ENCODE measurements at regions not wholly inside any gene's neighbourhood (a gene's known extent, or its start where the extent isn't known, plus 50 kb on each side); places are given as distances from the start of the nearest gene placed in this dataset.

- DNase-seq (ENCODE audit: low spot score), result no peak
Observed at GRCh38 chr9:72431036-72431435, 66.0 kb upstream of the ZFAND5 start.

- DNase-seq (ENCODE audit: low spot score), result no peak
Observed at GRCh38 chr9:72428329-72428728, 63.3 kb upstream of the ZFAND5 start.

- no peak for DNase-seq (ENCODE audit: low spot score)
Observed at GRCh38 chr9:72427801-72428200, 62.8 kb upstream of the ZFAND5 start.

- no peak for DNase-seq (ENCODE audit: low spot score)
Observed at GRCh38 chr9:72424131-72424530, 59.1 kb upstream of the ZFAND5 start.

- DNase-seq (ENCODE audit: low spot score), result no peak
Observed at GRCh38 chr9:72422214-72422613, 57.2 kb upstream of the ZFAND5 start.

- no peak for DNase-seq (ENCODE audit: low spot score)
Observed at GRCh38 chr9:72420783-72421182, 55.8 kb upstream of the ZFAND5 start.

GRCh38 chr9:72415948-72416347 is 50.9 kb upstream of the ZFAND5 start:
- DNase-seq (ENCODE audit: low spot score), result no peak

- no peak for DNase-seq (ENCODE audit: low spot score)
Observed at GRCh38 chr9:72415163-72415562, 50.2 kb upstream of the ZFAND5 start.
